ENCODE measurements at regions not wholly inside any gene's neighbourhood (a gene's known extent, or its start where the extent isn't known, plus 50 kb on each side); places are given as distances from the start of the nearest gene placed in this dataset.

DNA sequence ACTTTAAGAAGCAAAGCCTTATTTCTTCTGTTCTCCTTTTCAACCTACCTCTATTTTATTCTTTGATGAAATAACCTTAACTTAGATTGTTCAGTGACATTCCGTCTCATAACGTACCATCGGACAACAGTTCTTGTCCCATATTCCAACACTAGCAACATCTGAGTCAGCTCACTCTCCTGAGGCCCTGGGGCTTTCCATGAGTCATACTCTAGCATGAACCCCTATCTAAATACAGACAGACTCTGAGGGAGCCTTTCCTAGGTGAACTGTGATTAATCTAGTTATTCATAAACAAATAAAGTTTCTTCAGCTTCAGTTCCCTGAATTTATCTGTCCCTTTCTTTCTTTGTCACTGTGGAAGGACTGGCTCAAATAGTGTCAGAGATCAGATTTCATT lies 168.7 kb upstream of the LYZL1 start:
- TF ChIP-seq ZNF274 (IDR thresholded peaks at IDR 0.05; ENCODE audit: low read depth, low read length) = no peak
- H3K4me3 ChIP-seq (ENCODE audit: low read length) = no peak overlapping the region

DNA sequence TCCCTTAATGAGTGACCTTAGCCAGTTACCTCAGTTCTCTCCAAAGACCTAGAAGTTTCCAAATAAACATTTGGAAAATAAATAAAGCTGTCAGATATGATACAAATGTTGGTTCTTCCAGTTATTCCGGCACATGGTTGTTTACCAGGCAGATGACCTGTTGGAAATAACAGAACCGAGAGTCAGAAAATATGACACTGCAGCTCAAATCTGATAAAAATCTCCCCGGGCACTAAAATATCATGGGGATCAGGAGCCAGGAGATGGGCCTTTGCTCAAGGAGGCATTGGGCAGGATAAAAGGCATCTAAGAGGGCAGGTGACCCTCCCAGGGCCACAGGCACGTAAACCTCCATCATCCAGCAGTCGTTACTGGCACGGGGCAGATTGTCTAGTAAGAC lies 164.0 kb upstream of the LYZL1 start:
- no peak overlapping the region for H3K4me3 ChIP-seq (ENCODE audit: low read length)
- no peak for TF ChIP-seq ZNF274 (IDR thresholded peaks at IDR 0.05; ENCODE audit: low read depth, low read length)

DNA sequence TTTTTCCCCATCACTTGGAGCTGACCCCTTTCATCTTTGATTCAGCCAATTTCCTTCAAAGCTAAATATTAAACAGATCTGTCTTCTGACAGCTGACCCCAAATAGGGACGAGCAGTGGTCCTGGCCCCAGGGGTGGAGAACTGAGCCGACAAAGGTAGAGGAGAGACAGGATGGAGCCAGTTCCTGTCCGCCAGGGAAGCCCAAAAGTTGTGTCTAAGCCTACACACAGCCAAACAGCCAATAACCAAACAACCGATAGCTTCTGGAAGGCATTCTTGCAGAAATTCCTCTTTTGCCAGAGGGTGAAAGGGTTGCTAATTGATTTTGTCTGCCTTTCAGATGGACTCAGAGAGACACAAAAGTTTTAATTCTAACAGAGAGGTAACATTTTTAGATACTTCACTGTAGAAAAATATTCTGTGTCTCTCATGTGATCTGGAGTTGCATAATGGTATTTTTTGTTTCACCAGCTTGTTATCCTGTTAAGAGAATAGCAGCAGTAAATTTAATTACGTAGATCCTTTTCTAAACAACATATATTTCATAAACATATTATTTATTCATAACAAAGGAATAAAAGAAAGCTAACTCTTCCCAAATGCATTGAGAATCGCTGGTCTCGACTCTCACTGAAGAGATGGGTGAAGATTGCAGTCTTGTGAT lies 161.7 kb upstream of the LYZL1 start:
- no peak overlapping the region for H3K4me3 ChIP-seq (ENCODE audit: low read length)
- no peak for TF ChIP-seq ZNF274 (IDR thresholded peaks at IDR 0.05; ENCODE audit: low read depth, low read length)

DNA sequence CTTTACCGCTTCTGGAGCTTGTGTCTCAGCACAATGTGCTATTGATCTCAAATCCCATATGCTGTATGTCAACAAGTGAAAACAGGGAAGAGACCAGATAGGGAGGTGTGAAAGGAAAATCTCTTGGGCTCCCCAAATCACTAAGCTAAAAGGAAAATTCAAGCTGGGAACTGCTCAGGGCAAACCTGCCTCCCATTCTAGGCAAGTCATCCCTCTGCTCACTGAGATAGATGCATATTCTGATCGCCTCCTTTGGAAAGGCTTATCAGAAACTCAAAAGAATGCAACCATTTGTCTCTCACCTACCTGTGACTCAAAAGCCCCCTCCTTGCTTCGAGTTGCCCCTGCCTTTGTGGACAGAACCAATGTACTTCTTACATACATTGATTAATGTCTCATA lies 161.1 kb upstream of the LYZL1 start:
- H3K4me3 ChIP-seq (ENCODE audit: low read length) = no peak overlapping the region
- no peak for TF ChIP-seq ZNF274 (IDR thresholded peaks at IDR 0.05; ENCODE audit: low read depth, low read length)

DNA sequence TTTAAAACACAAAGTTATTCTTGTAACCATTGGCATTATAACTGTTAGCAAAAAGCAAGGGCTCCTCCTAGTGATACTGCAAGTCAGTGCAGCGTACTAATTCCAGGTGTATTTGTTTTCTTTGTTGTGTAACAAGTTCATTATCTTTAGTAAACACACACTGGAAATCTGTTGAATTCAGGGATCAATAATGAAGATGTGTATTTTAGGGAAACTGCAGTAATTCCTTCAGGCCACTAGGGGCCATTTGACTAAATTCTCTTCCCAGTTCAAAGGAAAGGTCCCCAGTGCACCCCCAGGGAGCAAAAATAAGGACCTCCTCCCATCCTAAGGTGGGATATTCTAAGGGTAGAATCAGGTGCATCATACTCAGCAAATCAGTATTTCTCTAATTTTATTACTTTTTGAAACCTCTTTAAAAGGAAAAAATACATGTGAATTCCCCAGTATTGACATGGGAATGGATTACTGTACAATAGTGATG lies 158.6 kb upstream of the LYZL1 start:
- TF ChIP-seq ZNF274 (IDR thresholded peaks at IDR 0.05; ENCODE audit: low read depth, low read length) = no peak

DNA sequence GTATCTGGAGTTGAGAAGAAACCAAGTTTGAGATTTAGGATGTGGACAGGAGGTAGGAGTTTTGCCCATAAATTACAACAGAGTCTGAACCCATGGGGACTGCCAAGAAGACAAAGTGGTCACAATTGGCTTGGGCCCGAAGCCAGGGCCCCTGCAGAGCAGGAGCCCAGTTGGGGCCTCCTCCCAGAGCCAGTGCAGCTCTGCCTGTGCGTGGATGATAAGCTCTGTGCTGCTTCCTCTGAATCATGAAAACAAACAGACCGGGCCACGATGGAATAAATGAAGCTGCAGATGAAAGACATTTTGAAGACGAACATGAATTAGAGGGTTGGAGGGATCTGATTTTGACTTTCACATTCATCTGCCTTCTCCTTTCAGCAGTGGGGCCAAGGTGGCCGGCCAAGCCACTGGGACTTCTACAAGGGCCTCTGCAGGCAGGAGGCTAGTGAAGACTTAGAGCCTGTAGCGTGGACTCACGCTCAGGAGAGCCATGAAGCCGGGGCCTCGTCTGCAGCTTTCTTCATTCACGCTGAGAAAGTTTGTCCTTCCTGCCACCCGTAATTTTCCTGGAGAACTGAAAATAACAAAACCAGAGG lies 156.8 kb upstream of the LYZL1 start:
- no peak overlapping the region for H3K4me3 ChIP-seq (ENCODE audit: low read length)
- TF ChIP-seq ZNF274 (IDR thresholded peaks at IDR 0.05; ENCODE audit: low read depth, low read length) = no peak

More for the DNA sequence above, 158.6 kb upstream of the LYZL1 start:
- no peak overlapping the region for H3K4me3 ChIP-seq (ENCODE audit: low read length)

DNA sequence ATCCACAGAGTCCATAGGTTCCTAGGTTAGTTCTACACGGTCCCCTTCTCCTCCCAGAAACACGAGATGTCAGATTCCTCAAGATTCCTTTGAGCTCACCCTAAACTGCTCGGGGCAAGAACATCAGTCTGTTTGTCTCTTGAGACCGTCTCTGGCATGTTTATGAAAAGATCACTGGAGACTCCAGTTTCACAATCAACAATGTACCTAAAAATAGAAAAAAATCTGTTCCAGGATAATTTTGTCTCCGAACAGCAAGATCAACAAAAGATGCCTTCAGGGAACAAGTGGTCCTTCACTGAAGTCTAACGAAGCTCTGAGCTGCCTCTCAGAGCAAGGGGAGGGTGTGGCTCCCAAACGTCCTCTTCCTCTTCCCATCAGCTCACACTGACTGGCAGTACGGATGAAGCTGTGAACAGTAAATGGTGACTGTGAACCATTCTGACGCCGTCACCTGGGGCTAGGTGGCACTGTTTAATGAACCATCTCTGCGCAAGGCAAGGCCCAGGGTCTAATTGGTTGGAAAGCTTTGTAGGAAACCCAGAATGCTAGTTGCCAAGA lies 156.2 kb upstream of the LYZL1 start:
- TF ChIP-seq ZNF274 (IDR thresholded peaks at IDR 0.05; ENCODE audit: low read depth, low read length) = no peak
- H3K4me3 ChIP-seq (ENCODE audit: low read length) = no peak overlapping the region

DNA sequence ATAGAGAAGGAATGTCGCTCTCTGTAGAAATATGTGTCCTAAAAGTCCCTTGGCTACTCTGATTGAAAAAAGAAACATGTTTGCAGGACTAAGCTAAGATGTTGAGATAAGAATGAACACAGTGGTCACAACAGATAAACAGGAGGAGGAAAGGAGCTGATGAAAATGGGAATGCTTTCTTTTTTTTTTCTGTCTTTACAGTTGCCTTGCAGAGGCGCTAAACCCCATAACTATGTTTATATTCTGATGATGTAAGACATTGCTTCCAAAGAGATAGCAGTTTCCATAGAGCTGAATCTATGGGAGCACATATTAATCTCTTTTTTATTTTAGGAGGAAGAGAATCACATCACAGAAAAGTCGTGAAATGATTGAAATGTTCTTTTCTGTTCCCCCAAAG lies 153.5 kb upstream of the LYZL1 start:
- no peak for TF ChIP-seq ZNF274 (IDR thresholded peaks at IDR 0.05; ENCODE audit: low read depth, low read length)

DNA sequence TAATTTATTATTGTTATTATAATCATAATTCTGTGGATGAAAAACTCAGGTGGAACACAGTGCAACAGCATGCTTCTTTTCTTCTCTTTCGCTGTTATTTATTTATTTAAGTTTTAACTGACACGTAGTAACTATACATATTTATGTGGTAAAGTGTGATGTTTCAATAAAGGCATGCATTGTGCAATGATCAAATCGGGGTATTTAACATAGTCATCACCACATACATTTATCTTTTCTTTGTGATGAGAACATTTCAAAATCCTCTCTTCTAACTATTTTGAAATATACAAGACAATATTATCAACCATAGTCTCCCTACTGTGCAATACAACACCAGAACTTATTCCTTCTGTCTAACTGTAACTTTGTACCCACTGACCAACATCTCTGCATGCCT lies 152.5 kb upstream of the LYZL1 start:
- no peak for TF ChIP-seq ZNF274 (IDR thresholded peaks at IDR 0.05; ENCODE audit: low read depth, low read length)
- H3K4me3 ChIP-seq (ENCODE audit: low read length) = no peak overlapping the region

More for the DNA sequence above, 153.5 kb upstream of the LYZL1 start:
- no peak overlapping the region for H3K4me3 ChIP-seq (ENCODE audit: low read length)

DNA sequence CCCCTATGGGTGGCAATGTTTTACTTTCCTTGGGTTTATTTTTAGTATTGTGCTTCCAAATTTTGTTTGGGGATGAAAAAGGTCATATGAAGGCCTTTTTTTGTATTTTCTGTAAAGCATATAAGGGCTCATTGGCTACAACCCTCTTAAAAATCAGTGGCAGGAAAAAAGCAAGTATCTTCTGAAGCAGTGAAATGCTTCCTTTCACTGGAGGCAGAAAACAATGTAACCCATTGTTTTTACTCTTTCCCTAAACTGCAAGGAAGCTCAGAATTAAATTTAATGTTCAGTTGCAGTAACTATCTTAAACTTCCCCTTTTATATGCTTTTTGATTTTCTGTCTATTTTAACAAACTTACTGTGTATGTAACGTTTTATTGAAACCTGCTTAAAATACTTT lies 148.7 kb upstream of the LYZL1 start:
- H3K4me3 ChIP-seq (ENCODE audit: low read length) = no peak overlapping the region
- TF ChIP-seq ZNF274 (IDR thresholded peaks at IDR 0.05; ENCODE audit: low read depth, low read length) = no peak

DNA sequence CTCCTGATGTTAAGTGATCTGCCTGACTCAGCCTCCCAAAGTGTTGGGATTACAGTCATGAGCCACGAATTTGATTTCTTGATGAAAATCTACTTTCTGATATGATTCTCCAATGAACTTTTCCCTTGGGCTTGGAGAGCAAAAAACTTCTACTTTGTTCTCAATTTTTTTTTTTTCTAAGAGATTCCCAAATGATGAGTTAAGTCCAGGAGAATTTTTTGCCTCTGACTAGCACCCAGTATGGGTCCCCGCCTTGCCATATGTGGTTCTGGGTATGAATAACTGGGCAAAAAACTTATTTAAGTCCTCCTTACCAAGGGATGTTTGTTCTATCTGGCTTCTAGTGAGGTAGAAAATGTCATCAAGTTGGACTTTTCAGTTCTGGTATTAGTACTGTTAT lies 147.9 kb upstream of the LYZL1 start:
- no peak for TF ChIP-seq ZNF274 (IDR thresholded peaks at IDR 0.05; ENCODE audit: low read depth, low read length)
- no peak overlapping the region for H3K4me3 ChIP-seq (ENCODE audit: low read length)

DNA sequence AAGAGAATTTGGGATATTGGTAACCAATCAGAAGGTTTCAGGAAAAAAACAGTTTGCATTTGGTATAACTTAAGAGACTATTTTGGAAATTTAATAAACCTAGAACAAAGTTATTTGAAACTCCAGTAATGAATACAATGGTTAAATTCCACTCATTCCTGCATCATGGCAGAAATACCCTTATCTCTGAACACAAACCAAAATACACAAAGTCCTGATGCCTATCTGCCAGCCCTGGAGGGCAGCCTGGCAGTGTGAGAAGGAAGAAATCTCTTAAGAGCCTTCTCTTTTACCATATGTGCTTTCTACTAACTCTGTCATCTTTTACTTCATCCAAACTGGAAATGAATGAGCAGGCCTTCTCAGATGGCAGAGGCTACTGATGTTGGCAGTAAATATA lies 147.1 kb upstream of the LYZL1 start:
- TF ChIP-seq ZNF274 (IDR thresholded peaks at IDR 0.05; ENCODE audit: low read depth, low read length) = no peak
- no peak overlapping the region for H3K4me3 ChIP-seq (ENCODE audit: low read length)

DNA sequence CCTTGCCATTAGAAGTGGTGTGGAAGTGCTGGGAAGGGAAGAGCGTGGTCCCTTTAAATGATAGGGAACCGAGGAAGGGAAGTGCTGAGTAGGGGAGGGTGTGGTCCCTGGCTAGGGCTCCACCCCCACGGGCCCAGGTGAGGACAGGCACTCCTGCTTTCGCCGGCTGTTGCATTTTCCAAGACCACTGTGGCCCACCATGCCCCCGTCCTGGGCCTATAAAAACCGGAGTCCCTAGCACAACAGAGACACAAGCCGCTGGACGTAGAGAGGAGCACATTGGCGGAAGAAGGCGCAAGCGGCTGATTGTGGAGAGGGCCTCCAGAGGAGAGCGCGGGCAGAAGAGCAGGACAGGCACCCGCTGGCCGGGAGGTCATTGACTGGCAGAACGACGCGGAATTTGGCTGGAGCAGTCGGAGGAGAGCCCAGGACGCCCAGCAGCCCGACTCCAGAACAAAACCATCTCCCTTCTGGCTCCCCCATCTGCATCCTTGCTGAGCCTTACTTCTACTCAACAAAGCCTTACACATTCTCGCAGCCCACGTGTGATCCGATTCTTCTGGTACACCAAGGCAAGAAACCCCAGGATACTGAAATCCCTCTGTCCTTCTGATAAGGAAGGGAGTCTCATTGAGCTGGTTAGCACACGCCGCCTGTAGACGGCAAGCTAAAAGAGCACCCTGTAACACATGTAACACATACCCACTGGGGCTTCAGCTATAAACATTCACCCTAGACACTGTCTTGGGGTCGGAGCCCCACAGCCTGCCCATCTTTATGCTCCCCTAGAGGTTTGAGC lies 146.2 kb upstream of the LYZL1 start:
- no peak for TF ChIP-seq ZNF274 (IDR thresholded peaks at IDR 0.05; ENCODE audit: low read depth, low read length)
- no peak overlapping the region for H3K4me3 ChIP-seq (ENCODE audit: low read length)

DNA sequence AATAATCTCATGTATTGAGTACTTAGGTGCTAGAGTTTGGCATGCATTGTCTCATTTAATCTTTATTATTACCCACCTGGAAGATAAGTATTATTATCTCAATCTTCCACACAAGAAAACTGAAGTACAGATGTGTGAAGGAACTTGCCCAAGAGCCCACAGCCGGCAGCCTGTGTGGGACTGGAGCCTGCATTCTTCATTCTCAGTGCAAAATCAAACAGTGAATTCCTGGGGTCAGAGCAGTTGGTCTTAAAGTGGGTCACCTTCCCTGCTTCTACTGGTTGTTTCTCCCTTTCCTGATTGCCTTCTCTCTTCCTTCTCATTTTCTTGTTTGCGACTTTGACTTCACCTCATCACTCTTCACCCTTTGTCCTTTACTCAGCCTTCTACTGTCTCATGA lies 144.7 kb upstream of the LYZL1 start:
- TF ChIP-seq ZNF274 (IDR thresholded peaks at IDR 0.05; ENCODE audit: low read depth, low read length) = no peak
- no peak overlapping the region for H3K4me3 ChIP-seq (ENCODE audit: low read length)
